Esophagus squamous epithelium (tissue), 5 donors: ENCODE measurements at regions not wholly inside any gene's neighbourhood (a gene's known extent, or its start where the extent isn't known, plus 50 kb on each side); places are given as distances from the start of the nearest gene placed in this dataset.

ENCODE experiments used
- DNase-seq: peaks from one replicate; lab custom pipeline; 2025; lab: John Stamatoyannopoulos, UW
- H3K27ac ChIP-seq, 4 donors: fragments of 200-600 bp; sonication (generic); one replicate each; pipeline ENCODE4 v1.5.1; 2016 to 2019; ENCODE audit warnings: mild to moderate bottlenecking in 1 of 4
- H3K27me3 ChIP-seq, 4 donors: fragments of 200-600 bp; sonication (generic); 1 replicate in 3 of 4; 2 replicates in 1 of 4; pipeline versions ENCODE4 v1.5.1 to v1.6.0; 2017 to 2021; ENCODE audit warnings: antibody characterized with exemption in 1 of 4
- H3K36me3 ChIP-seq, 3 donors: fragments of 200-600 bp; sonication (generic); one replicate each; pipeline ENCODE4 v1.5.1; 2016 to 2019
- H3K4me1 ChIP-seq, 3 donors: fragments of 200-600 bp; sonication (generic); one replicate each; pipeline ENCODE4 v1.5.1; 2017 to 2019
- H3K4me3 ChIP-seq, 4 donors: fragments of 200-600 bp; sonication (generic); 1 replicate in 3 of 4; 2 replicates in 1 of 4; pipeline ENCODE4 v1.5.1; 2016 to 2019; ENCODE audit warnings: mild to moderate bottlenecking in 2 of 4, moderate library complexity in 1 of 4
- H3K9me3 ChIP-seq, 3 donors: fragments of 200-600 bp; sonication (generic); one replicate each; pipeline ENCODE4 v1.5.1; 2016 to 2019
- CTCF ChIP-seq, 6 experiments: fragments of 450-650 bp in 4 of 6; fragments of 200-600 bp in 2 of 6; sonication (generic) in 2 of 6; IDR thresholded peaks; one replicate each; pipeline ENCODE4 v1.5.1; 2016 to 2019; ENCODE audit warnings: antibody characterized with exemption in 6 of 6, mild to moderate bottlenecking in 4 of 6, moderate library complexity in 4 of 6
- POLR2A ChIP-seq, 4 donors: fragments of 450-650 bp; IDR thresholded peaks; one replicate each; pipeline ENCODE4 v1.6.1; 2017; ENCODE audit warnings: antibody characterized with exemption in 4 of 4, mild to moderate bottlenecking in 4 of 4, moderate library complexity in 3 of 4
- WGBS, 2 donors: methylation state at CpG; one replicate each; pipeline ENCODE4 v1.1.5; 2018; 5-methylcytosine and 5-hydroxymethylcytosine counted together
- intact Hi-C: fragments of 100-400 bp; cut with DNase I; formaldehyde crosslinking; loops from one replicate; pipeline ENCODE4 v1.15.0; 2022
- donor health status: DM: yes; HTN: yes; CAD: no.

GRCh38 chr7:18400726-18401125 is 94.8 kb upstream of the HDAC9 start:
- WGBS, 2 donors = 69 to 75% methylated on average over 3 of the region's 3 CpGs
- intact Hi-C loops = no loop called here
- TF ChIP-seq POLR2A (IDR thresholded peaks at IDR 0.05) (no peak), CTCF (IDR thresholded peaks at IDR 0.05) (no peak)
- DNase-seq = no peak
- Histone ChIP-seq H3K27ac (no peak overlapping the region), H3K4me1 (no peaks in the 10 kb centered on the region), H3K27me3 (no peaks in the 10 kb centered on the region), H3K36me3 (no peaks in the 10 kb centered on the region), H3K9me3 (no peaks in the 10 kb centered on the region), H3K4me3 (no peak overlapping the region)

- 38 to 45% methylated on average over 1 of the region's 1 CpG for WGBS, 2 donors
- H3K9me3 ChIP-seq = no peaks in the 10 kb centered on the region
- no peaks in the 10 kb centered on the region for H3K4me1 ChIP-seq
- no peak overlapping the region for H3K4me3 ChIP-seq
- TF ChIP-seq CTCF (IDR thresholded peaks at IDR 0.05) (no peak), POLR2A (IDR thresholded peaks at IDR 0.05) (no peak)
- no peaks in the 10 kb centered on the region for H3K36me3 ChIP-seq
- H3K27ac ChIP-seq = no peak overlapping the region
- intact Hi-C loops = no loop called here
- DNase-seq = no peak
- H3K27me3 ChIP-seq = no peaks in the 10 kb centered on the region
Measured at GRCh38 chr7:18401757-18402156, 93.8 kb upstream of the HDAC9 start.

- H3K9me3 ChIP-seq = no peaks in the 10 kb centered on the region
- H3K4me3 ChIP-seq = no peak overlapping the region
- H3K36me3 ChIP-seq = no peaks in the 10 kb centered on the region
- no peaks in the 10 kb centered on the region for H3K27me3 ChIP-seq
- no peak overlapping the region for H3K27ac ChIP-seq
- H3K4me1 ChIP-seq = no peaks in the 10 kb centered on the region
- intact Hi-C loops = no loop called here
- WGBS, 2 donors = 40 to 45% methylated on average over 5 of the region's 5 CpGs
- TF ChIP-seq POLR2A (IDR thresholded peaks at IDR 0.05) (no peak), CTCF (IDR thresholded peaks at IDR 0.05) (no peak)
- DNase-seq = no peak
Measured at GRCh38 chr7:18402488-18403183, 92.9 kb upstream of the HDAC9 start.

GRCh38 chr7:18405726-18406125 is 89.8 kb upstream of the HDAC9 start:
- WGBS, 2 donors = 68 to 71% methylated on average over 1 of the region's 1 CpG
- Histone ChIP-seq H3K27me3 (no peaks in the 10 kb centered on the region), H3K27ac (no peak overlapping the region), H3K4me3 (no peak overlapping the region), H3K36me3 (no peaks in the 10 kb centered on the region), H3K9me3 (no peaks in the 10 kb centered on the region), H3K4me1 (no peaks in the 10 kb centered on the region)
- no peak for DNase-seq
- intact Hi-C loops = no loop called here
- no peak for TF ChIP-seq POLR2A (IDR thresholded peaks at IDR 0.05)
- no peak for TF ChIP-seq CTCF (IDR thresholded peaks at IDR 0.05)

- no peak for DNase-seq
Measured at GRCh38 chr7:18407385-18407784, 88.2 kb upstream of the HDAC9 start.

More at GRCh38 chr7:18407385-18407784, 88.2 kb upstream of the HDAC9 start:
- intact Hi-C loops = no loop called here
- TF ChIP-seq POLR2A (IDR thresholded peaks at IDR 0.05) = no peak
- TF ChIP-seq CTCF (IDR thresholded peaks at IDR 0.05) = no peak
- H3K4me1 ChIP-seq = no peaks in the 10 kb centered on the region
- WGBS, 2 donors = 24 to 44% methylated on average over 4 of the region's 4 CpGs
- H3K9me3 ChIP-seq = no peaks in the 10 kb centered on the region
- H3K36me3 ChIP-seq = no peaks in the 10 kb centered on the region
- no peak overlapping the region for H3K27ac ChIP-seq
- H3K4me3 ChIP-seq = no peak overlapping the region
- no peaks in the 10 kb centered on the region for H3K27me3 ChIP-seq
